ENCODE measurements at regions not wholly inside any gene's neighbourhood (a gene's known extent, or its start where the extent isn't known, plus 50 kb on each side); places are given as distances from the start of the nearest gene placed in this dataset.
"Not testable (repeated sequence)": the region's sequence is repeated elsewhere in the genome, so short reads cannot be mapped to it uniquely, and the experiment has no call there.

DNA sequence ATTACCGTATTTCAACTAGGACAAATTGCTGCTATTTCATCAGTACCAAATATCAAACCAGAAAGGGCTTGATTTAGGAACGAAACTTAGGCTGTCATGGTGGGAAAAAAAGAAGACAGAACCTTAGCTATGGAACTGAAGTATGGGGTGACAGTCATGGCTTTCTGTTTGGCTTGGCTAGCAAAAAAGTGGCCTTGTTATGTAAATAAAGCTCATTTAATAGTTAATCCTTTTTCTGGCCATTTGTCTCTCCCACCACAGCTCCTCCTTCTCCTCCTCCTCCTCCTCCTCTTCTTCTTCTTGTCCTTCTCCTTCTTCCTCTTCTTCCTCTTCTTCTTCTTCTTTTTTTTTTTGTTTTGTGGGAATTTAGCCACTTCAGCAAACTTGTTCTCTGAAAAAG lies 434.7 kb upstream of the NDST4 start:
- no peak overlapping the region for H3K27ac Mint-ChIP-seq (ENCODE audit: unreplicated experiment)
- intact Hi-C loops (cut with micrococcal nuclease; ENCODE audit: unreplicated experiment) = no loop called here
- no peak overlapping the region for H3K4me3 Mint-ChIP-seq (ENCODE audit: low read depth, unreplicated experiment)
- no peaks in the 10 kb centered on the region for H3K4me1 Mint-ChIP-seq (ENCODE audit: low read depth, unreplicated experiment)
- BruUV-seq (replicated peaks) = no TSS peak
- TF ChIP-seq, protein P1, sequence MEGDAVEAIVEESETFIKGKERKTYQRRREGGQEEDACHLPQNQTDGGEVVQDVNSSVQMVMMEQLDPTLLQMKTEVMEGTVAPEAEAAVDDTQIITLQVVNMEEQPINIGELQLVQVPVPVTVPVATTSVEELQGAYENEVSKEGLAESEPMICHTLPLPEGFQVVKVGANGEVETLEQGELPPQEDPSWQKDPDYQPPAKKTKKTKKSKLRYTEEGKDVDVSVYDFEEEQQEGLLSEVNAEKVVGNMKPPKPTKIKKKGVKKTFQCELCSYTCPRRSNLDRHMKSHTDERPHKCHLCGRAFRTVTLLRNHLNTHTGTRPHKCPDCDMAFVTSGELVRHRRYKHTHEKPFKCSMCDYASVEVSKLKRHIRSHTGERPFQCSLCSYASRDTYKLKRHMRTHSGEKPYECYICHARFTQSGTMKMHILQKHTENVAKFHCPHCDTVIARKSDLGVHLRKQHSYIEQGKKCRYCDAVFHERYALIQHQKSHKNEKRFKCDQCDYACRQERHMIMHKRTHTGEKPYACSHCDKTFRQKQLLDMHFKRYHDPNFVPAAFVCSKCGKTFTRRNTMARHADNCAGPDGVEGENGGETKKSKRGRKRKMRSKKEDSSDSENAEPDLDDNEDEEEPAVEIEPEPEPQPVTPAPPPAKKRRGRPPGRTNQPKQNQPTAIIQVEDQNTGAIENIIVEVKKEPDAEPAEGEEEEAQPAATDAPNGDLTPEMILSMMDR (IDR thresholded peaks at IDR 0.05; ENCODE audit: unreplicated experiment) = no peak
- DNase-seq = no peak
- CTCF ChIA-PET = no interaction called here
- H3K9me3 Mint-ChIP-seq (ENCODE audit: low read depth, unreplicated experiment) = no peaks in the 10 kb centered on the region
- no peaks in the 10 kb centered on the region for H3K36me3 Mint-ChIP-seq (ENCODE audit: insufficient read depth, unreplicated experiment)
- H3K27me3 Mint-ChIP-seq (ENCODE audit: unreplicated experiment) = no peaks in the 10 kb centered on the region

DNA sequence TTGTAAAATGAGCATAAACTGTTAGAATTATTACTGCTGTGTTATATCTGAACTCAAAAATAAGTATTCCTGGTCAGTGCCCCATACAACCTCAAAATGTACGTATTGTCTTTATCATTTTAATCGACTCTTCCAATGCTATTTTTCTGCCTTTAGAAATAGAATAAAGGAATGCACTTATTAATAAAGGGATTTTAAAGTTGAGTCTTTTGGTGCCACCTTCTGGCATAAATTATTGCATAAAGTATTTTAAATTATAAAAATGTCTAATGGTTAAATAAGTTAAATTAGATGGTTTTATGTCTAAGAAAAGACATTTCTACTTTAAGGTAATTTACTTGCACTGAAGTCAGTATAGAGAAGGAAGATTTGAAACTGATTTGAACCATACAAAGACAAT lies 424.0 kb upstream of the NDST4 start:
- Mint-ChIP-seq H3K4me1 (ENCODE audit: low read depth, unreplicated experiment) (no peaks in the 10 kb centered on the region), H3K9me3 (ENCODE audit: low read depth, unreplicated experiment) (no peaks in the 10 kb centered on the region), H3K27me3 (ENCODE audit: unreplicated experiment) (no peaks in the 10 kb centered on the region), H3K36me3 (ENCODE audit: insufficient read depth, unreplicated experiment) (no peaks in the 10 kb centered on the region), H3K4me3 (ENCODE audit: low read depth, unreplicated experiment) (no peak overlapping the region), H3K27ac (ENCODE audit: unreplicated experiment) (no peak overlapping the region)
- CTCF ChIA-PET = interaction anchor here (0.5 to 1.3 kb wide), 3 partner anchors 303 to 424 kb away, joined by 3 to 9 read pairs (median 4); no protein-coding TSS in a partner anchor
- TF ChIP-seq, protein P1 (IDR thresholded peaks at IDR 0.05; ENCODE audit: unreplicated experiment) = no peak
- no peak for DNase-seq
- BruUV-seq (replicated peaks) = no TSS peak
- intact Hi-C loops (cut with micrococcal nuclease; ENCODE audit: unreplicated experiment) = loop anchor here (1.0 to 5.0 kb wide), 3 partner anchors 303 to 755 kb away; no protein-coding TSS in a partner anchor

DNA sequence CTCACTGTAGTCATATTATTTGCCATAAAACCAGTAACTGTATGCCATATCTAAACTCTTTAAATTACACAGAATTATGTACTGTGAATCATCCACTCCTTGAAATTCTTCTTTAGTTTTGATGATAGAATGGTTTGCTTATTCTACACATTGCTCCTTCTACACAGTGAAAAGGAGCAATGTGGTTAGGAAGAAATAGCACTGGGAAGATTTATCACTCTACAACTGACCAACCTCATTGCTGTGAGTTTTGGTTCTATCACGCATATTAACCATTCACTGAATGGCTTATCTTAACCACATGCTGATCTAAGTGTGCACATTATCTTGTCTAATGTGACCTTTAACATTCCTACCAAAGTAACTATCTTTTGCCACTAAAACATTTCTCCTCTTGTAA lies 415.7 kb upstream of the NDST4 start:
- intact Hi-C loops (cut with micrococcal nuclease; ENCODE audit: unreplicated experiment) = no loop called here
- CTCF ChIA-PET = no interaction called here
- Mint-ChIP-seq H3K9me3 (ENCODE audit: low read depth, unreplicated experiment) (no peaks in the 10 kb centered on the region), H3K4me1 (ENCODE audit: low read depth, unreplicated experiment) (no peaks in the 10 kb centered on the region), H3K27ac (ENCODE audit: unreplicated experiment) (no peak overlapping the region), H3K27me3 (ENCODE audit: unreplicated experiment) (no peaks in the 10 kb centered on the region), H3K36me3 (ENCODE audit: insufficient read depth, unreplicated experiment) (no peaks in the 10 kb centered on the region), H3K4me3 (ENCODE audit: low read depth, unreplicated experiment) (no peak overlapping the region)
- TF ChIP-seq, protein P1 (IDR thresholded peaks at IDR 0.05; ENCODE audit: unreplicated experiment) = no peak
- BruUV-seq (replicated peaks) = no TSS peak
- DNase-seq = no peak

DNA sequence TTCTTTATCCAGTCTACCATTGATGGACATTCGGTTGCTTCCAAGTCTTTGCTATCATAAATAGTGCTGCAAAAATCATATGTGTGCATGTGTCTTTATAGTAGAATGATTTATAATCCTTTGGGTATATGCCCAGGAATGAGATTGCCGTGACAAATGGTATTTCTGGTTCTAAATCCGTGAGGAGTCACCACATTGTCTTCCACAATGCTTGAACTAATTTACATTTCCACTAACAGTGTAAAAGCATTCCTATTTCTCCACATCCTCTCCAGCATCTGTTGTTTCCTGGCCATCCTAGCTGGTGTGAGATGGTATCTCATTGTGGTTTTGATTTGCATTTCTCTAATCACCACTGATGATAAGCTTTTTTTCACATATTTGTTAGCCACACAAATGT lies 406.1 kb upstream of the NDST4 start:
- intact Hi-C loops (cut with micrococcal nuclease; ENCODE audit: unreplicated experiment); H3K36me3 Mint-ChIP-seq (ENCODE audit: insufficient read depth, unreplicated experiment); CTCF ChIA-PET; DNase-seq; H3K4me3 Mint-ChIP-seq (ENCODE audit: low read depth, unreplicated experiment); BruUV-seq (replicated peaks); H3K9me3 Mint-ChIP-seq (ENCODE audit: low read depth, unreplicated experiment); H3K27ac Mint-ChIP-seq (ENCODE audit: unreplicated experiment); H3K4me1 Mint-ChIP-seq (ENCODE audit: low read depth, unreplicated experiment); H3K27me3 Mint-ChIP-seq (ENCODE audit: unreplicated experiment): not testable (repeated sequence)

DNA sequence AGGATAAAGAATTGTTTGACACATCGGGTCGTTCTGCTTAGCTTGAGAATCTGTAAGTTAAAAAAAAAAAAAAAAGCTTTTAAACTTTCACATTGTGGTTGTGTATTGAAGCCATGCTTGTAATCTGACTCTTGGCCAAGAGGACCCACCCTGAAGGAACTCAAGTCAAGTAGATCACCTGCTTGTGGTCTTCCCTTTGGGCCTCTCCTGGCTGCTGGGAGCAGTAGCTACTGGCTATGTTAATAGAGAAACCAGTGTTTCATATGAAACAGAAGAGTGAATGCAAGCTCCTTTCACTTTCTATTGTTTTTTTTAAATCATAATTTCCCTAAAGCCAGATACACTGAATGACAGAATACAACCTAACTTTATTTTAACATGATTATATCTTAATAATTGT lies 402.4 kb upstream of the NDST4 start:
- no peaks in the 10 kb centered on the region for H3K36me3 Mint-ChIP-seq (ENCODE audit: insufficient read depth, unreplicated experiment)

More for the DNA sequence above, 402.4 kb upstream of the NDST4 start:
- no TSS peak for BruUV-seq (replicated peaks)
- CTCF ChIA-PET = no interaction called here
- Mint-ChIP-seq H3K4me3 (ENCODE audit: low read depth, unreplicated experiment) (no peak overlapping the region), H3K27me3 (ENCODE audit: unreplicated experiment) (no peaks in the 10 kb centered on the region), H3K9me3 (ENCODE audit: low read depth, unreplicated experiment) (no peaks in the 10 kb centered on the region), H3K4me1 (ENCODE audit: low read depth, unreplicated experiment) (no peaks in the 10 kb centered on the region), H3K27ac (ENCODE audit: unreplicated experiment) (no peak overlapping the region)
- no peak for DNase-seq
- TF ChIP-seq, protein P1 (IDR thresholded peaks at IDR 0.05; ENCODE audit: unreplicated experiment) = no peak
- intact Hi-C loops (cut with micrococcal nuclease; ENCODE audit: unreplicated experiment) = no loop called here
